K562 (cell line): ENCODE measurements at regions not wholly inside any gene's neighbourhood (a gene's known extent, or its start where the extent isn't known, plus 50 kb on each side); places are given as distances from the start of the nearest gene placed in this dataset.

Source experiments
- EGR1 ChIP-seq: fragments of 450-650 bp; conservative IDR thresholded peaks from 2 replicates; pipeline ENCODE4 v1.6.1; 2017; ENCODE audit warnings: mild to moderate bottlenecking
- NFIC ChIP-seq: fragments of 450-650 bp; IDR thresholded peaks from 2 replicates; pipeline ENCODE4 v1.6.1; 2017; ENCODE audit warnings: mild to moderate bottlenecking, inconsistent platforms
- POLR2AphosphoS5 ChIP-seq: IDR thresholded peaks from 2 replicates; pipeline ENCODE4 v1.6.1; 2011; ENCODE audit warnings: mild to moderate bottlenecking, low read depth, low read length, moderate library complexity; ENCODE audit not compliant: control insufficient read depth, insufficient read depth
- RAD21 ChIP-seq, 2 experiments: fragments of 250-450 bp in 1 of 2; fragments of 450-650 bp in 1 of 2; sonication (Bioruptor Pico) in 1 of 2; formaldehyde crosslinking in 1 of 2; IDR thresholded peaks in 1 of 2; conservative IDR thresholded peaks in 1 of 2; 2 replicates each; pipeline versions ENCODE4 v1.4.0 to v1.8.0; 2020 to 2022; ENCODE audit warnings: mild to moderate bottlenecking in 2 of 2, moderate library complexity in 1 of 2
- TF ChIP-seq, protein P1 (sequence below): fragments of 250-450 bp; sonication (Bioruptor Pico); IDR thresholded peaks from 2 replicates; pipeline ENCODE4 v1.4.0; 2020; ENCODE audit warnings: mild to moderate bottlenecking, moderate library complexity

GRCh38 chr13:61898207-61898606, 482.6 kb upstream of the PCDH20 start:
- no peak for TF ChIP-seq EGR1
- TF ChIP-seq NFIC, result no peak
- TF ChIP-seq RAD21 (CRISPR knock-in tag; conservative IDR thresholded peaks at IDR 0.05 in 1 of 2, IDR thresholded peaks at IDR 0.05 in 1 of 2), result no peak
- TF ChIP-seq, protein P1, sequence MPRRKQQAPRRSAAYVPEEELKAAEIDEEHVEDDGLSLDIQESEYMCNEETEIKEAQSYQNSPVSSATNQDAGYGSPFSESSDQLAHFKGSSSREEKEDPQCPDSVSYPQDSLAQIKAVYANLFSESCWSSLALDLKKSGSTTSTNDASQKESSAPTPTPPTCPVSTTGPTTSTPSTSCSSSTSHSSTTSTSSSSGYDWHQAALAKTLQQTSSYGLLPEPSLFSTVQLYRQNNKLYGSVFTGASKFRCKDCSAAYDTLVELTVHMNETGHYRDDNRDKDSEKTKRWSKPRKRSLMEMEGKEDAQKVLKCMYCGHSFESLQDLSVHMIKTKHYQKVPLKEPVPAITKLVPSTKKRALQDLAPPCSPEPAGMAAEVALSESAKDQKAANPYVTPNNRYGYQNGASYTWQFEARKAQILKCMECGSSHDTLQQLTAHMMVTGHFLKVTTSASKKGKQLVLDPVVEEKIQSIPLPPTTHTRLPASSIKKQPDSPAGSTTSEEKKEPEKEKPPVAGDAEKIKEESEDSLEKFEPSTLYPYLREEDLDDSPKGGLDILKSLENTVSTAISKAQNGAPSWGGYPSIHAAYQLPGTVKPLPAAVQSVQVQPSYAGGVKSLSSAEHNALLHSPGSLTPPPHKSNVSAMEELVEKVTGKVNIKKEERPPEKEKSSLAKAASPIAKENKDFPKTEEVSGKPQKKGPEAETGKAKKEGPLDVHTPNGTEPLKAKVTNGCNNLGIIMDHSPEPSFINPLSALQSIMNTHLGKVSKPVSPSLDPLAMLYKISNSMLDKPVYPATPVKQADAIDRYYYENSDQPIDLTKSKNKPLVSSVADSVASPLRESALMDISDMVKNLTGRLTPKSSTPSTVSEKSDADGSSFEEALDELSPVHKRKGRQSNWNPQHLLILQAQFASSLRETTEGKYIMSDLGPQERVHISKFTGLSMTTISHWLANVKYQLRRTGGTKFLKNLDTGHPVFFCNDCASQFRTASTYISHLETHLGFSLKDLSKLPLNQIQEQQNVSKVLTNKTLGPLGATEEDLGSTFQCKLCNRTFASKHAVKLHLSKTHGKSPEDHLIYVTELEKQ (CRISPR knock-in tag), result no peak
- TF ChIP-seq POLR2AphosphoS5, result no peak
